A673 (cell line): ENCODE measurements at regions not wholly inside any gene's neighbourhood (a gene's known extent, or its start where the extent isn't known, plus 50 kb on each side); places are given as distances from the start of the nearest gene placed in this dataset.

Experiments
- BruUV-seq: library from RNA; stranded (reverse); fragments of 400-500 nt; replicated peaks from 2 replicates; lab custom pipeline; 2021; lab: Mats Ljungman, UMichigan
- CTCF ChIA-PET: fragments of 300-600 bp; sonication (Branson Sonifier 250); formaldehyde crosslinking; loops from one replicate; lab custom pipeline; 2022; ENCODE audit warnings: antibody characterized with exemption; lab: Charles Lee
- POLR2A ChIA-PET: fragments of 300-600 bp; sonication (Branson Sonifier 250); formaldehyde crosslinking; loops from one replicate; lab custom pipeline; 2022; ENCODE audit warnings: antibody characterized with exemption; ENCODE audit not compliant: low non-redundant PET; lab: Charles Lee
- DNase-seq: peaks from one replicate; pipeline ENCODE4 v3.0.0-alpha.2; 2015; ENCODE audit warnings: low spot score
- H3K27ac ChIP-seq: fragments of 200-600 bp; sonication (generic); 2 replicates; pipeline ENCODE4 v1.5.1; 2016; ENCODE audit warnings: mixed run types, low read depth, mild to moderate bottlenecking, mixed read lengths, antibody characterized with exemption, low read length; ENCODE audit not compliant: poor library complexity, severe bottlenecking
- H3K27me3 ChIP-seq: fragments of 200-600 bp; sonication (generic); replicated peaks from 2 replicates; pipeline ENCODE4 v1.6.1; 2017; ENCODE audit warnings: mixed run types, low read depth, mild to moderate bottlenecking, mixed read lengths, antibody characterized with exemption, low read length; ENCODE audit not compliant: insufficient read depth, poor library complexity
- H3K36me3 ChIP-seq: fragments of 200-600 bp; sonication (generic); 2 replicates; pipeline ENCODE4 v1.6.1; 2016; ENCODE audit warnings: mixed run types, mild to moderate bottlenecking, mixed read lengths, antibody characterized with exemption, low read length; ENCODE audit not compliant: insufficient read depth, poor library complexity, severe bottlenecking
- H3K4me1 ChIP-seq: fragments of 200-600 bp; sonication (generic); 2 replicates; pipeline ENCODE4 v1.6.1; 2017; ENCODE audit warnings: mixed run types, mild to moderate bottlenecking, mixed read lengths, antibody characterized with exemption, low read length; ENCODE audit not compliant: insufficient read depth, poor library complexity, severe bottlenecking
- H3K4me3 ChIP-seq: fragments of 200-600 bp; sonication (generic); 2 replicates; pipeline ENCODE4 v1.5.1; 2016; ENCODE audit warnings: low read depth, mixed run types, mild to moderate bottlenecking, mixed read lengths, low read length; ENCODE audit not compliant: poor library complexity, severe bottlenecking
- H3K9me3 ChIP-seq: fragments of 200-600 bp; sonication (generic); 2 replicates; pipeline ENCODE4 v1.6.1; 2016; ENCODE audit warnings: mixed run types, low read depth, mild to moderate bottlenecking, mixed read lengths, antibody characterized with exemption, low read length; ENCODE audit not compliant: poor library complexity, severe bottlenecking
- CTCF ChIP-seq: fragments of 300-800, 200-600 bp; sonication (generic); conservative IDR thresholded peaks from 2 replicates; pipeline ENCODE4 v1.5.1; 2017; ENCODE audit warnings: low read depth, mild to moderate bottlenecking, antibody characterized with exemption, low read length, moderate library complexity, mixed read lengths
- EZH2 ChIP-seq: fragments of 200-600 bp; sonication (generic); IDR thresholded peaks from 2 replicates; pipeline ENCODE4 v1.6.1; 2017; ENCODE audit warnings: borderline replicate concordance, low read depth, mild to moderate bottlenecking, mixed read lengths, antibody characterized with exemption, low read length; ENCODE audit not compliant: poor library complexity, severe bottlenecking
- intact Hi-C: fragments of 100-400 bp; cut with micrococcal nuclease; formaldehyde crosslinking; loops from one replicate; pipeline ENCODE4 v1.10.0; 2022; ENCODE audit not compliant: unreplicated experiment

GRCh38 chr20:12265662-12266061 lies 348.0 kb downstream of the BTBD3 start:
- intact Hi-C loops: no loop called here
- no peaks in the 10 kb centered on the region for H3K4me1 ChIP-seq
- no peak overlapping the region for H3K27ac ChIP-seq
- BruUV-seq: no TSS peak
- no peaks in the 10 kb centered on the region for H3K9me3 ChIP-seq
- H3K27me3 ChIP-seq: no peaks in the 10 kb centered on the region
- no peaks in the 10 kb centered on the region for H3K36me3 ChIP-seq
- H3K4me3 ChIP-seq: no peak overlapping the region
- DNase-seq: no peak
- CTCF ChIA-PET: no interaction called here
- no peak for TF ChIP-seq CTCF
- POLR2A ChIA-PET: no interaction called here

- no peak for DNase-seq
- intact Hi-C loops: no loop called here
- ChIA-PET CTCF (no interaction called here), POLR2A (no interaction called here)
- no TSS peak for BruUV-seq
- Histone ChIP-seq H3K9me3 (no peaks in the 10 kb centered on the region), H3K4me3 (no peak overlapping the region), H3K36me3 (no peaks in the 10 kb centered on the region), H3K27ac (no peak overlapping the region), H3K4me1 (no peaks in the 10 kb centered on the region), H3K27me3 (no peaks in the 10 kb centered on the region)
- TF ChIP-seq EZH2 (no peak), CTCF (no peak)
Observed at GRCh38 chr20:12269579-12269978, 351.9 kb downstream of the BTBD3 start.

- no TSS peak for BruUV-seq
- ChIA-PET CTCF (no interaction called here), POLR2A (no interaction called here)
- H3K9me3 ChIP-seq: no peaks in the 10 kb centered on the region
- H3K27me3 ChIP-seq: no peaks in the 10 kb centered on the region
- no peaks in the 10 kb centered on the region for H3K36me3 ChIP-seq
- no peak overlapping the region for H3K4me3 ChIP-seq
- intact Hi-C loops: no loop called here
- no peak overlapping the region for H3K27ac ChIP-seq
- no peaks in the 10 kb centered on the region for H3K4me1 ChIP-seq
- DNase-seq: no peak
- TF ChIP-seq CTCF: no peak
- no peak for TF ChIP-seq EZH2
Observed at GRCh38 chr20:12270863-12271262, 353.2 kb downstream of the BTBD3 start.
